Hepatocyte (in vitro differentiated cells): ENCODE measurements at regions not wholly inside any gene's neighbourhood (a gene's known extent, or its start where the extent isn't known, plus 50 kb on each side); places are given as distances from the start of the nearest gene placed in this dataset.

ENCODE experiments used
- EZH2 ChIP-seq: fragments of 200-600 bp; sonication (generic); IDR thresholded peaks from 2 replicates; pipeline ENCODE4 v1.6.1; 2016; ENCODE audit warnings: antibody characterized with exemption, mild to moderate bottlenecking, borderline replicate concordance
- EZH2phosphoT487 ChIP-seq: fragments of 200-600 bp; sonication (generic); IDR thresholded peaks from one replicate; pipeline ENCODE4 v1.6.1; 2018; ENCODE audit warnings: antibody characterized with exemption, mild to moderate bottlenecking, low read depth, moderate library complexity; ENCODE audit not compliant: unreplicated experiment, severe bottlenecking
- TF ChIP-seq, protein P1 (sequence below): fragments of 200-600 bp; sonication (generic); IDR thresholded peaks from 2 replicates; pipeline ENCODE4 v1.5.1; 2016; ENCODE audit warnings: antibody characterized with exemption, mild to moderate bottlenecking; ENCODE audit not compliant: poor library complexity

- TF ChIP-seq, protein P1, sequence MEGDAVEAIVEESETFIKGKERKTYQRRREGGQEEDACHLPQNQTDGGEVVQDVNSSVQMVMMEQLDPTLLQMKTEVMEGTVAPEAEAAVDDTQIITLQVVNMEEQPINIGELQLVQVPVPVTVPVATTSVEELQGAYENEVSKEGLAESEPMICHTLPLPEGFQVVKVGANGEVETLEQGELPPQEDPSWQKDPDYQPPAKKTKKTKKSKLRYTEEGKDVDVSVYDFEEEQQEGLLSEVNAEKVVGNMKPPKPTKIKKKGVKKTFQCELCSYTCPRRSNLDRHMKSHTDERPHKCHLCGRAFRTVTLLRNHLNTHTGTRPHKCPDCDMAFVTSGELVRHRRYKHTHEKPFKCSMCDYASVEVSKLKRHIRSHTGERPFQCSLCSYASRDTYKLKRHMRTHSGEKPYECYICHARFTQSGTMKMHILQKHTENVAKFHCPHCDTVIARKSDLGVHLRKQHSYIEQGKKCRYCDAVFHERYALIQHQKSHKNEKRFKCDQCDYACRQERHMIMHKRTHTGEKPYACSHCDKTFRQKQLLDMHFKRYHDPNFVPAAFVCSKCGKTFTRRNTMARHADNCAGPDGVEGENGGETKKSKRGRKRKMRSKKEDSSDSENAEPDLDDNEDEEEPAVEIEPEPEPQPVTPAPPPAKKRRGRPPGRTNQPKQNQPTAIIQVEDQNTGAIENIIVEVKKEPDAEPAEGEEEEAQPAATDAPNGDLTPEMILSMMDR, result no peak
- TF ChIP-seq EZH2 (no peak), EZH2phosphoT487 (no peak)
These were observed 69.0 kb upstream of the ASAP2 start for GRCh38 chr2:9137379-9138150.
